HG02973 (cell line): ENCODE measurements at regions not wholly inside any gene's neighbourhood (a gene's known extent, or its start where the extent isn't known, plus 50 kb on each side); places are given as distances from the start of the nearest gene placed in this dataset.

ENCODE experiments used
- ATAC-seq: cut with Tn5 transposase; IDR thresholded peaks from one replicate; pipeline ENCODE4 v1.9.1; 2021; ENCODE audit warnings: moderate library complexity; ENCODE audit not compliant: unreplicated experiment

- no peak for ATAC-seq
Observed at GRCh38 chrX:40459571-40460158, 121.1 kb upstream of the ATP6AP2 start.

DNA sequence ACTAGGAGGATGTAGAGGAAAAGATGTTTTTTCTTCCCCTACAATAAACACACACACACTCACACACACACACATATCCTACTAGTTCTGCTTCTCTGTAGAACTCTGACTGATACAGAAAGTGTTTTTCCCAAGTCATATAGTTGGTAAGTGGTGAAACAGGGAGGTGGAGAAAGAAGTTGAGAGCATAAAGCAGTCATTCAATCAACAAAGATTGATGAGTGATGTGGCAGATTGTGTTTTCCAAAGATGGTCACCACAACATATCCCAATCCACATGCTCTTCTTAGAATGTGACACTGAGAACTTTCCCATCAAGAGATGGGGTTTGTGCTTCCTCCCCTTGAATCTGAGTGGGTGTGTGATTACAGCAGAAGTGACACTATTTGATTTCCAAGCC is 123.4 kb upstream of the ATP6AP2 start:
- ATAC-seq: no peak

DNA sequence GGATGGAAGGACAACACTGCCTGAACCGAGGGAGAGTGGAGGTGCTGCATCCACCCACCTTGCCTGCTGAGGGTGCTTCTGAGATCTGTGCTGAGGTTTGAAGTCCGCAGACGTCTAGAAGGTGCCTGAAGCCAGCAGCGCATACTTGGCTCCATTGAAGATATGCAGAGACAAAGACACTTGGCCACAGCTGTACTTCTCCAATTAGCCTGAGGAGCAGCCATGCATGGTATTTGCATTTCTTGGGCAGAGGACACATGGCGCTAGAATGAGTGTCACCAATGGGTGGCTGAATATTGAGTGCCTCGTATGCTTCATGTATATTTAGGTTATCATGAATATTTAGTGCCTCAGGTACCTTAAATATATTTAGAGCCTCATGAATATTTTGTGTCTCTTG is 128.7 kb upstream of the ATP6AP2 start:
- ATAC-seq: no peak

GRCh38 chrX:40449956-40450706 is 130.6 kb upstream of the ATP6AP2 start:
- ATAC-seq: no peak

DNA sequence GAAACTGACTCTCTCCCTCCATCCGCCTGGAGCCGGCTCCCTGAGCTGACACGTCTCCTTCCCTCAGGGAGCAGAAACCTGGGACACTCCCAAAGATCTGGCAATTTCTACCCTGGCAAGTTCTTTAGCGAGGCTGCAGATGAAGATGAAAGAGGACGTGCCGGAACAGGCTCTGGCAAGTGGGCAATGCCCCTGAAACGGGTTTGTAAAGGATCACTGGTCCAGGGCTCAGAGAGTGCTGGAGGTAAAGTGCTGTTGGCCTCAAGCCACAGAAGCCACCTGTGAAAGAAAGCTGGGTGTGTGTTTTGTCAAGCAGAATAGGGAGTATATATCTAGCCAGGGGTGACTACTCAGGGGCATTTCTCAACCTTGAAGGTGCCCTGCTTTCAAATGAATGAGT is 131.4 kb upstream of the ATP6AP2 start:
- no peak for ATAC-seq

DNA sequence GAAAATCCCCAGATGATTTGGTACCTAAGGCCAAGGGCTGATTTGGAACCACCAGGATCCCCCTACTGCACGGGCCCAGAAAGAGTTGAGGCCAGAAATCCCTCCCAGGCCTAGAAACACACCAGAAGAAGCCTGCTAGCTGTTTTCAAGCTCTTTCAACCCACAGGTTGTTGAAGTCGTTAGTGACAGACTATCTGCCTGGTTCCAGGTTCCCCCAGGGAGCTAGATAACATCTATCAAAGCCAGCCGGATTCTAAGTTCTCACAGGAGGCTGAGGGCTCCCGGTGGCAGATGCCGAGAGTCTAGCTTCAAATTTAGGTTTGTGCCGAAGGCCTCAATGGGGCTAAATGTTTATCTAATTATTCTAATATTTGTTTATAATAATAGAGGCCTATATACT is 132.0 kb upstream of the ATP6AP2 start:
- ATAC-seq: no peak

- no peak for ATAC-seq
Observed at GRCh38 chrX:40446921-40447320, 133.8 kb upstream of the ATP6AP2 start.

- ATAC-seq: no peak
Observed at GRCh38 chrX:40445691-40446090, 135.1 kb upstream of the ATP6AP2 start.

GRCh38 chrX:40444798-40445496 is 135.8 kb upstream of the ATP6AP2 start:
- ATAC-seq: no peak

DNA sequence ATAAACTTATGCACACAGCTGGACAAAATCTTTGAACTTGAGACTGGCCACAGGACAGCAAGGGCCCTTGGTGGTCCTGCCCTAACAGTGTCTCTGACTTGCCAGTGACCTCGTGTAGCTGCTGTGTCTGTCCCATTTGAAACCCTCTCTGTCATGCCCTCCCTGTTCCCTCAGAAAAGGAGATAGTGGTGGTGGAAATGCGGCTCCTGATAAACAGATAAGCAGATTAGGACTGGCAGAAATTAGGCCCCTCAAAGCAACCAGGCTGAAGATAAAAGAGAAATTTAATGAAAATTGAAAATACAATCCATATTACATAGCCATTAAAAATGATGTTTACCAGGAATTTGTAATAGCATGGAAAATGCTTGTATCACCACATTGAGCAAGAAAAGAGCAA is 136.6 kb upstream of the ATP6AP2 start:
- no peak for ATAC-seq

- no peak for ATAC-seq
Observed at GRCh38 chrX:40440866-40441265, 139.9 kb upstream of the ATP6AP2 start.

DNA sequence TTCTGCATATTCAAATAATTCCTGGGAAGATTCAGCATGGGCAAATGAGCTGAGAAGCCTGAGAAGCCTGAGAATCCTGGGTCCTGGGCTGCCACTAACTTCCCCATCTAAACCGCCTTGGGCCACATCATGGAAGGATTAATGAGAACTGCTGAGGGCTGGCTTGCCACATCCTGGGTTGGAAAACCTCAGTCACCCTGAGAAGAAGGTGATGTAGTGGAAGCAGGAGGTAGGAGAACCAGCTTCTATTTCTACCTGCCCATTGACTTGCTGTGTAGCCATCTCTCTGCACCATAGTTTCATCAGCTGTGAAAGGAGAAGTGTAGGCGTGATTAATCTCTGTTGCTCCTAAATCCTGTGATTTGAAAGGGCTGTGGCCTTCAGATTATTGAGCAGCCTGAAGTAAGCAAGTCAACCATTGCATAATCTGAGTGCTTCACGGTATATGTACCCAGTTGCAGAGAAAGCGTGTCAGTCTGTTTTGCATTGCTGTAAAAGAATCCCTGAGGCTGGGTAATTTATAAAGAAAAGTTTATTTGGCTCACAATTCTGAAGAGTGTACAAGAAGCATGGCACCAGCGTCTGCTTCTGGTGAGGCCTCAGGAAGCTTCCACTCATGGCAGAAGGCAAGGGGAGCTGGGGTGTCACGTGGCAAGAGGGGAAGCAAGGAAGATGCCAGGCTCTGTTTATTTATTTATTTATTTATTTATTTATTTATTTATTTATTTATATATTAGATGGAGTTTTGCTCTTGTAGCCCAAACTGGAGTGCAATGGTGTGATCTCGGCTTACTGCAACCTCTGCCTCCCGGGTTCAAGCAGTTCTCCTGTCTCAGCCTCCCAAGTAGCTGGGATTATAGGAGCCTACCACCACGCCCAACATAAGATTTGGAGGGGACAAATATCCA is 140.9 kb upstream of the ATP6AP2 start:
- no peak for ATAC-seq

- no peak for ATAC-seq
Observed at GRCh38 chrX:40437348-40437747, 143.4 kb upstream of the ATP6AP2 start.

DNA sequence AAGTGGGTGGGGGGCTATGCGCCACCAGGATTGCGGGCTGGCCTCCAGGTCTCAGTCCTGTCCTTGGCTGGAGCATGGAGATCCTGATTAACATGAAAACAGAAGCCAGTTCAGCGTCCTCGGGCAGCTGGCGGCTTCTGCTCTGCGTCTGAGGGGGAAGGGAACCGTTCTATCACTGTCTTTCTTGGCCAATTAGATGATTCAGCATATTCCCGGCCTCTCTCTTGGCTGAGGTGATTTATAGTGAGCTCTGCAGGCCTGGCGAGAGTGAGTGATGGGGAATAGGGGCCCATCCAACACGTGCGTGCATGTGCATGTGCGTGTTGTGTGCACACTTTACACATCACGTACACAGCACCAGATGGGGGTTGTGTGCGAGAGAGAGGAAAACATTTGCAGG is 145.8 kb upstream of the ATP6AP2 start:
- no peak for ATAC-seq

- ATAC-seq: no peak
Observed at GRCh38 chrX:40434443-40434842, 146.3 kb upstream of the ATP6AP2 start.

DNA sequence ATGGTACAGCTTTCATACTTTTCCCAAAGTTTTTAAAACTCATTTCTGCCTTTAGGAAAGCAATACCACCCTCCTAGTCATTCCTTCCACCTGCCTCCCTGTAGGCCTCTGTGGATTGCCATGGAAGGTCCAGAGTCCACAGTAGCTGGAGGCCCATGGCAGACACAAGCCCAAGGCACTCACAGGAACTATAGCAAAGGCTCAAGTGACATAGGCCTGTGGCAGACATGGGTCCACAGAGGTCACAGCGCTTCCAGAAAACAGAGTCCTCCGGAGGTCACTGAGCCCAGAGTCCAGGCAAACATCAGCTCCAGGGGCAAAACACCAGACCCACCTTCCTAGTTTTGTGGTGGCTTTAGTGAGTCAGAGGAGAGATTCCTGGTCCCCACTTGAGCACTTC is 147.6 kb upstream of the ATP6AP2 start:
- ATAC-seq: no peak

GRCh38 chrX:40424259-40424658 is 156.5 kb upstream of the ATP6AP2 start:
- no peak for ATAC-seq

- no peak for ATAC-seq
Observed at GRCh38 chrX:40423299-40423698, 157.5 kb upstream of the ATP6AP2 start.

DNA sequence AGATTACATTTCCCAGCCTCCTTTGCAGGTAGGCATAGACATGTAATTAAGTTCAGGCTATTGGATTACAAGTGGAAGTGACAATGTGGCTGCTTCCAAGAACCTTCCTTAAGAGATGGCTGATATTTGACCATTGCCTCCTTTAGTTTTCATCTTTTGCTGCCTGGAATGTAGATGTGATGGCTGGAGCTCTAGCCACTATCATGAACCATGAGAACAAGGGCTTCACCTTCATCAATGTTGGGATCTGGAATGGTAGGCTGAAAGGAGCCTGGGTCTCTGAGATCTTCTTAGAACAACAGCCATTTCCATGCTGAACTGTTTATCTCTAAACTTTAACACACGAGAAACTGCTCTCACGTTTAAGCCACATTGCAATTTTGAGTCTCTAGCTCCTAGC is 158.7 kb upstream of the ATP6AP2 start:
- ATAC-seq: no peak

DNA sequence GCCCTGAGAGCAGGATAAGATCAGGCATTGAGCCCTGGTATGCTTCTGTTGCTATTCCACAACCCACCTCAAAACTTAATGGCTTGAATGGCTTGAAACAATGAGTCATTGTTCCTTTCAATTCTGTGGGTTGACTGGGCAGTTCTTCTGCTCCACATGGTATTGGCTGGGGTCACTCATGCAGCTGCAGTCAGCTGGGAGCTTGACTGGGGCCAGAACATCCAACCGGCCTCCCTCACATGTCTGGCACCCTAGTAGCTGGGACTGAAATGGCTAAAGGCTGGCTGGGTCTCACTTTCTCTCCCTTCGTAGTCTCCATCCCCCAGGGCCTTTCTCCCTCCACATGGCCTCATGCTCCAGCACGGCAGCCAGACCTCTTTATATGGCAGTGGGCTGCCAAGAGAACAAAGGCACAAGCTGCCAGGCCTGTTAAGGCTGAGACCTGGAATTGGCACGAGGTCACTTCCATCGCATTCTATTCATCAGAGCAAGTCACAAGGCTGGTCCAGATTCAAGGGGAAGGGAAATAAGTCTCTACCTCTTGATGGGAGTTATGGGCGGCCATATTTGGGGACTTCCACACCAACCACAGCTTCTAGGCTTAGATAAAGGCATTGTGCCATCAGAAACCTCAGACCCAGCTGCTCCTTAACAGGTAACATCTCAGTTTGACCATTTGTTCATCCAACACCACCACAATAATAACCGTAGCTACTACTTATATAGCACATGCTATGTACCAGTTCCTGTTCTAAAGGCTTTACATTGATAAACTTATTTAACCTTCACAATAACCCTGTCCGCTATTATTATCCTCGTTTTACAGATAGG is 159.7 kb upstream of the ATP6AP2 start:
- no peak for ATAC-seq
